GM23338 (cell line): ENCODE measurements at regions not wholly inside any gene's neighbourhood (a gene's known extent, or its start where the extent isn't known, plus 50 kb on each side); places are given as distances from the start of the nearest gene placed in this dataset.

Source experiments
- ATAC-seq: fragments of 200-7000 bp; cut with Tn5 transposase; 3 replicates; pipeline ENCODE4 v1.9.1; 2020
- DNase-seq: peaks from one replicate; pipeline ENCODE4 v3.0.0-alpha.2; 2015; ENCODE audit warnings: low spot score
- H2AFZ ChIP-seq: fragments of 200-600 bp; sonication (generic); 2 replicates; pipeline ENCODE4 v1.8.0; 2016; ENCODE audit warnings: antibody characterized with exemption, mild to moderate bottlenecking, moderate library complexity
- H3F3A ChIP-seq: fragments of 200-600 bp; sonication (generic); replicated peaks from 2 replicates; pipeline ENCODE4 v1.8.0; 2017; ENCODE audit warnings: antibody characterized with exemption, mixed run types, low read depth
- H3K27ac ChIP-seq: fragments of 200-600 bp; sonication (generic); 2 replicates; pipeline ENCODE4 v1.6.1; 2016; ENCODE audit warnings: low read depth
- H3K27me3 ChIP-seq: fragments of 200-600 bp; sonication (generic); 2 replicates; pipeline ENCODE4 v1.8.0; 2016; ENCODE audit warnings: mild to moderate bottlenecking, mixed run types, moderate library complexity; ENCODE audit not compliant: insufficient read depth
- H3K36me3 ChIP-seq: fragments of 200-600 bp; sonication (generic); 2 replicates; pipeline ENCODE4 v1.8.0; 2016; ENCODE audit warnings: mild to moderate bottlenecking; ENCODE audit not compliant: insufficient read depth
- H3K4me1 ChIP-seq: fragments of 200-600 bp; sonication (generic); 2 replicates; pipeline ENCODE4 v1.8.0; 2016; ENCODE audit warnings: mild to moderate bottlenecking, moderate library complexity; ENCODE audit not compliant: insufficient read depth
- H3K4me2 ChIP-seq: fragments of 200-600 bp; sonication (generic); 2 replicates; pipeline ENCODE4 v1.7.1; 2017; ENCODE audit warnings: mixed run types
- H3K4me3 ChIP-seq: fragments of 200-600 bp; sonication (generic); 2 replicates; pipeline ENCODE4 v1.6.1; 2016; ENCODE audit warnings: mixed run types
- H3K79me2 ChIP-seq: fragments of 200-600 bp; sonication (generic); replicated peaks from 2 replicates; pipeline ENCODE4 v1.8.0; 2017; ENCODE audit warnings: mild to moderate bottlenecking; ENCODE audit not compliant: insufficient read depth
- H3K9me2 ChIP-seq: fragments of 200-600 bp; sonication (generic); 2 replicates; pipeline ENCODE4 v1.8.0; 2017; ENCODE audit not compliant: insufficient read depth
- H4K20me1 ChIP-seq: fragments of 200-600 bp; sonication (generic); replicated peaks from 2 replicates; pipeline ENCODE4 v1.8.0; 2017; ENCODE audit warnings: mild to moderate bottlenecking; ENCODE audit not compliant: insufficient read depth
- H3K27ac Mint-ChIP-seq: 2 replicates; pipeline ENCODE4 v1.8.0; 2020; ENCODE audit warnings: inconsistent platforms, mild to moderate bottlenecking, moderate library complexity, mixed read lengths
- H3K27me3 Mint-ChIP-seq: 3 replicates; pipeline ENCODE4 v1.8.0; 2022; ENCODE audit warnings: low read depth, mild to moderate bottlenecking, moderate library complexity, mixed read lengths, inconsistent platforms; ENCODE audit not compliant: insufficient read depth, poor library complexity
- H3K36me3 Mint-ChIP-seq: 3 replicates; pipeline ENCODE4 v1.8.0; 2021; ENCODE audit warnings: low read depth, mild to moderate bottlenecking, inconsistent platforms, moderate library complexity, mixed read lengths
- H3K4me1 Mint-ChIP-seq: 3 replicates; pipeline ENCODE4 v1.8.0; 2020; ENCODE audit warnings: mild to moderate bottlenecking, inconsistent platforms, mixed read lengths
- H3K4me3 Mint-ChIP-seq: 3 replicates; pipeline ENCODE4 v1.8.0; 2021; ENCODE audit warnings: moderate library complexity, mild to moderate bottlenecking, inconsistent platforms, mixed read lengths
- H3K9me3 Mint-ChIP-seq: 3 replicates; pipeline ENCODE4 v1.8.0; 2020; ENCODE audit warnings: moderate library complexity, mild to moderate bottlenecking, inconsistent platforms, mixed read lengths
- CREB1 ChIP-seq: fragments of 250-450 bp; sonication (Bioruptor Pico); IDR thresholded peaks from 2 replicates; pipeline ENCODE4 v1.5.0; 2020; ENCODE audit warnings: low read depth, mild to moderate bottlenecking, moderate library complexity
- CTCF ChIP-seq, 2 experiments: fragments of 200-600 bp in 1 of 2; sonication (generic) in 1 of 2; conservative IDR thresholded peaks; 2 replicates each; pipeline versions ENCODE4 v1.5.1 to v1.6.1; 2016 to 2017; ENCODE audit warnings: antibody characterized with exemption in 2 of 2, low read depth in 2 of 2, mild to moderate bottlenecking in 2 of 2, moderate library complexity in 1 of 2
- ETS1 ChIP-seq: IDR thresholded peaks from 2 replicates; pipeline ENCODE4 v1.6.1; 2016; ENCODE audit warnings: antibody characterized with exemption
- EZH2 ChIP-seq: fragments of 200-600 bp; sonication (generic); IDR thresholded peaks from one replicate; pipeline ENCODE4 v1.8.0; 2017; ENCODE audit warnings: antibody characterized with exemption, mild to moderate bottlenecking, low read depth; ENCODE audit not compliant: unreplicated experiment
- EZH2phosphoT487 ChIP-seq: fragments of 200-600 bp; sonication (generic); IDR thresholded peaks from one replicate; pipeline ENCODE4 v1.8.1; 2018; ENCODE audit warnings: antibody characterized with exemption; ENCODE audit not compliant: unreplicated experiment
- JUNB ChIP-seq: IDR thresholded peaks from one replicate; pipeline ENCODE4 v1.6.1; 2016; ENCODE audit warnings: antibody characterized with exemption; ENCODE audit not compliant: unreplicated experiment
- NANOG ChIP-seq: IDR thresholded peaks from 2 replicates; pipeline ENCODE4 v1.6.1; 2016; ENCODE audit warnings: antibody characterized with exemption, borderline replicate concordance
- POLR2AphosphoS5 ChIP-seq: IDR thresholded peaks from 2 replicates; pipeline ENCODE4 v1.6.1; 2016; ENCODE audit warnings: antibody characterized with exemption, low read depth
- REST ChIP-seq: IDR thresholded peaks from one replicate; pipeline ENCODE4 v1.6.1; 2018; ENCODE audit warnings: antibody characterized with exemption; ENCODE audit not compliant: unreplicated experiment
- ZNF114 ChIP-seq: fragments of 250-450 bp; sonication (Bioruptor Pico); IDR thresholded peaks from 2 replicates; pipeline ENCODE4 v1.5.0; 2020; ENCODE audit warnings: mild to moderate bottlenecking, moderate library complexity
- TF ChIP-seq, protein P1 (sequence below): fragments of 250-450 bp; sonication (Bioruptor Pico); IDR thresholded peaks from 2 replicates; pipeline ENCODE4 v1.5.0; 2020; ENCODE audit warnings: mild to moderate bottlenecking, moderate library complexity

DNA sequence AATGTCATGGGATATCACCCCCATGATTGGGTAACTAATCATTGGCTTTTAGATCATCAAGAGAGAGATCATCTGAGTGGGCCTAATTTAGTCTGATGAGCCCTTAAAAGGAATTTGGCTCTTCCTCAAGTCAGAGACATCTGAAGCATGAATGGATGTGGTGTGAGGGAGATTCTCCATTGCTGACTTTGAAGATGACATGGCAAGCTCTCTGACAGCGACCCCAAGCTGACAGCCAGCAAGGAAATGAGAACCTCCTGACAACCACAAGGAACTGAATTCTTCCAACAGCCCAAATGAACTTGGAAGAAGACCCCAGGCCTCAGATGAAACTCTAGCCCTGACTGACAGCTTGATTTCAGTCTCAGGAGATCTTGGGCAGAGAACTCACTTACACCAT lies 108.4 kb upstream of the SPATA12 start:
- no peaks in the 10 kb centered on the region for H4K20me1 ChIP-seq
- no peak overlapping the region for H3K4me2 ChIP-seq
- no peaks in the 10 kb centered on the region; the same call in 2 of the 3 replicates for H3K4me1 Mint-ChIP-seq
- H3K4me3 ChIP-seq = no peak overlapping the region
- H3K4me1 ChIP-seq = no peaks in the 10 kb centered on the region
- no peak overlapping the region for H2AFZ ChIP-seq
- no peaks in the 10 kb centered on the region for H3K27me3 ChIP-seq
- H3K9me3 Mint-ChIP-seq = 0 out of 3 replicates have a peak, but pooled peaks cover 2% of the 10 kb centered on the region
- no peaks in the 10 kb centered on the region for H3F3A ChIP-seq
- no peak for DNase-seq
- no peaks in the 10 kb centered on the region; the same call in 1 of the 2 replicates for H3K9me2 ChIP-seq
- no peaks in the 10 kb centered on the region for H3K36me3 Mint-ChIP-seq
- no peak overlapping the region for H3K4me3 Mint-ChIP-seq
- H3K27me3 Mint-ChIP-seq = no peaks in the 10 kb centered on the region
- H3K36me3 ChIP-seq = no peaks in the 10 kb centered on the region
- no peak overlapping the region for H3K27ac ChIP-seq
- no peaks in the 10 kb centered on the region for H3K79me2 ChIP-seq
- no peak for TF ChIP-seq POLR2AphosphoS5
- TF ChIP-seq EZH2 = no peak
- no peak for TF ChIP-seq ETS1
- TF ChIP-seq CREB1 (CRISPR knock-in tag) = no peak
- no peak for TF ChIP-seq NANOG
- TF ChIP-seq, protein P1, sequence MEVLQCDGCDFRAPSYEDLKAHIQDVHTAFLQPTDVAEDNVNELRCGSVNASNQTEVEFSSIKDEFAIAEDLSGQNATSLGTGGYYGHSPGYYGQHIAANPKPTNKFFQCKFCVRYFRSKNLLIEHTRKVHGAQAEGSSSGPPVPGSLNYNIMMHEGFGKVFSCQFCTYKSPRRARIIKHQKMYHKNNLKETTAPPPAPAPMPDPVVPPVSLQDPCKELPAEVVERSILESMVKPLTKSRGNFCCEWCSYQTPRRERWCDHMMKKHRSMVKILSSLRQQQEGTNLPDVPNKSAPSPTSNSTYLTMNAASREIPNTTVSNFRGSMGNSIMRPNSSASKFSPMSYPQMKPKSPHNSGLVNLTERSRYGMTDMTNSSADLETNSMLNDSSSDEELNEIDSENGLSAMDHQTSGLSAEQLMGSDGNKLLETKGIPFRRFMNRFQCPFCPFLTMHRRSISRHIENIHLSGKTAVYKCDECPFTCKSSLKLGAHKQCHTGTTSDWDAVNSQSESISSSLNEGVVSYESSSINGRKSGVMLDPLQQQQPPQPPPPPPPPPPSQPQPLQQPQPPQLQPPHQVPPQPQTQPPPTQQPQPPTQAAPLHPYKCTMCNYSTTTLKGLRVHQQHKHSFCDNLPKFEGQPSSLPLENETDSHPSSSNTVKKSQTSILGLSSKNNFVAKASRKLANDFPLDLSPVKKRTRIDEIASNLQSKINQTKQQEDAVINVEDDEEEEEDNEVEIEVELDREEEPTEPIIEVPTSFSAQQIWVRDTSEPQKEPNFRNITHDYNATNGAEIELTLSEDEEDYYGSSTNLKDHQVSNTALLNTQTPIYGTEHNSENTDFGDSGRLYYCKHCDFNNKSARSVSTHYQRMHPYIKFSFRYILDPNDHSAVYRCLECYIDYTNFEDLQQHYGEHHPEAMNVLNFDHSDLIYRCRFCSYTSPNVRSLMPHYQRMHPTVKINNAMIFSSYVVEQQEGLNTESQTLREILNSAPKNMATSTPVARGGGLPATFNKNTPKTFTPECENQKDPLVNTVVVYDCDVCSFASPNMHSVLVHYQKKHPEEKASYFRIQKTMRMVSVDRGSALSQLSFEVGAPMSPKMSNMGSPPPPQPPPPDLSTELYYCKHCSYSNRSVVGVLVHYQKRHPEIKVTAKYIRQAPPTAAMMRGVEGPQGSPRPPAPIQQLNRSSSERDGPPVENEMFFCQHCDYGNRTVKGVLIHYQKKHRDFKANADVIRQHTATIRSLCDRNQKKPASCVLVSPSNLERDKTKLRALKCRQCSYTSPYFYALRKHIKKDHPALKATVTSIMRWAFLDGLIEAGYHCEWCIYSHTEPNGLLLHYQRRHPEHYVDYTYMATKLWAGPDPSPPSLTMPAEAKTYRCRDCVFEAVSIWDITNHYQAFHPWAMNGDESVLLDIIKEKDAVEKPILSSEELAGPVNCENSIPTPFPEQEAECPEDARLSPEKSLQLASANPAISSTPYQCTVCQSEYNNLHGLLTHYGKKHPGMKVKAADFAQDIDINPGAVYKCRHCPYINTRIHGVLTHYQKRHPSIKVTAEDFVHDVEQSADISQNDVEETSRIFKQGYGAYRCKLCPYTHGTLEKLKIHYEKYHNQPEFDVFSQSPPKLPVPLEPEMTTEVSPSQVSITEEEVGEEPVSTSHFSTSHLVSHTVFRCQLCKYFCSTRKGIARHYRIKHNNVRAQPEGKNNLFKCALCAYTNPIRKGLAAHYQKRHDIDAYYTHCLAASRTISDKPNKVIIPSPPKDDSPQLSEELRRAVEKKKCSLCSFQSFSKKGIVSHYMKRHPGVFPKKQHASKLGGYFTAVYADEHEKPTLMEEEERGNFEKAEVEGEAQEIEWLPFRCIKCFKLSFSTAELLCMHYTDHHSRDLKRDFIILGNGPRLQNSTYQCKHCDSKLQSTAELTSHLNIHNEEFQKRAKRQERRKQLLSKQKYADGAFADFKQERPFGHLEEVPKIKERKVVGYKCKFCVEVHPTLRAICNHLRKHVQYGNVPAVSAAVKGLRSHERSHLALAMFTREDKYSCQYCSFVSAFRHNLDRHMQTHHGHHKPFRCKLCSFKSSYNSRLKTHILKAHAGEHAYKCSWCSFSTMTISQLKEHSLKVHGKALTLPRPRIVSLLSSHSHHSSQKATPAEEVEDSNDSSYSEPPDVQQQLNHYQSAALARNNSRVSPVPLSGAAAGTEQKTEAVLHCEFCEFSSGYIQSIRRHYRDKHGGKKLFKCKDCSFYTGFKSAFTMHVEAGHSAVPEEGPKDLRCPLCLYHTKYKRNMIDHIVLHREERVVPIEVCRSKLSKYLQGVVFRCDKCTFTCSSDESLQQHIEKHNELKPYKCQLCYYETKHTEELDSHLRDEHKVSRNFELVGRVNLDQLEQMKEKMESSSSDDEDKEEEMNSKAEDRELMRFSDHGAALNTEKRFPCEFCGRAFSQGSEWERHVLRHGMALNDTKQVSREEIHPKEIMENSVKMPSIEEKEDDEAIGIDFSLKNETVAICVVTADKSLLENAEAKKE = no peak
- TF ChIP-seq REST = no peak
- no peak for TF ChIP-seq CTCF (conservative IDR thresholded peaks at IDR 0.05; ENCODE audit: low read depth in 2 of 2)
- TF ChIP-seq EZH2phosphoT487 = no peak
- no peak for TF ChIP-seq JUNB
- TF ChIP-seq ZNF114 (CRISPR knock-in tag) = no peak
- no peak overlapping the region for H3K27ac Mint-ChIP-seq
- no peak for ATAC-seq
